K562 (cell line): ENCODE measurements at regions not wholly inside any gene's neighbourhood (a gene's known extent, or its start where the extent isn't known, plus 50 kb on each side); places are given as distances from the start of the nearest gene placed in this dataset.

Source experiments
- ATAC-seq: fragments of 200-7000 bp; cut with Tn5 transposase; 3 replicates; pipeline ENCODE4 v1.9.1; 2020; ENCODE audit warnings: moderate library complexity
- BruUV-seq: library from RNA; stranded (reverse); fragments of 400-500 nt; replicated peaks from 2 replicates; lab custom pipeline; 2021; lab: Mats Ljungman, UMichigan
- CTCF ChIA-PET: fragments of 300-600 bp; formaldehyde crosslinking; extraction: SDS; loops from one replicate; lab custom pipeline; 2021; ENCODE audit warnings: low intra/inter-chr PET ratio; lab: Yijun Ruan, JAX
- POLR2A ChIA-PET: fragments of 300-600, 350-650 bp; sonication (Branson Sonifier 250); formaldehyde crosslinking; extraction: SDS; loops from one replicate; lab custom pipeline; 2021; ENCODE audit warnings: antibody characterized with exemption, inconsistent platforms; lab: Yijun Ruan, JAX
- DNase-seq, 4 experiments: peaks; one replicate each; pipeline versions ENCODE4 v3.0.0 to v3.0.0-alpha.2; 2011 to 2018; ENCODE audit warnings: low spot score in 3 of 4, mixed read lengths in 3 of 4; ENCODE audit errors: extremely low read depth in 1 of 4
- FAIRE-seq: peaks from 2 replicates; lab custom pipeline; 2011; peaks lifted over from hg19 to GRCh38; lab: Jason Lieb, UNC
- H2AFZ ChIP-seq: 2 replicates; pipeline ENCODE4 v1.6.0; 2011; ENCODE audit warnings: low read depth, low read length, control low read depth, inconsistent platforms
- H3K27ac ChIP-seq: fragments of 200-600 bp; 3 replicates; pipeline ENCODE4 v1.8.0; 2011; ENCODE audit warnings: low read depth, mild to moderate bottlenecking, control low read depth, inconsistent platforms, low read length, moderate library complexity, mixed read lengths; ENCODE audit errors: extremely low read depth
- H3K27me3 ChIP-seq, 2 experiments: fragments of 300-600 bp in 1 of 2; 2 replicates in 1 of 2; 3 replicates in 1 of 2; pipeline versions ENCODE4 v1.6.0 to v1.8.0; 2011; ENCODE audit warnings: inconsistent platforms in 2 of 2, low read length in 2 of 2, mild to moderate bottlenecking in 1 of 2, mixed read lengths in 1 of 2, moderate library complexity in 1 of 2; ENCODE audit not compliant: control insufficient read depth in 2 of 2, insufficient read depth in 2 of 2
- H3K36me3 ChIP-seq: fragments of 300-600 bp; 3 replicates; pipeline ENCODE4 v1.8.0; 2011; ENCODE audit warnings: mild to moderate bottlenecking, low read length, inconsistent platforms; ENCODE audit not compliant: control insufficient read depth, insufficient read depth
- H3K4me1 ChIP-seq, 2 experiments: fragments of 200-600 bp in 1 of 2; replicated peaks in 1 of 2; 2 replicates in 1 of 2; 3 replicates in 1 of 2; pipeline versions ENCODE4 v1.5.1 to v1.8.0; 2011; ENCODE audit warnings: inconsistent platforms in 2 of 2, low read length in 2 of 2, mild to moderate bottlenecking in 1 of 2, mixed read lengths in 1 of 2, moderate library complexity in 1 of 2; ENCODE audit not compliant: control insufficient read depth in 2 of 2, insufficient read depth in 2 of 2
- H3K4me2 ChIP-seq: 2 replicates; pipeline ENCODE4 v1.6.1; 2011; ENCODE audit warnings: low read length, control low read depth, inconsistent platforms, mixed read lengths; ENCODE audit not compliant: insufficient read depth
- H3K4me3 ChIP-seq: fragments of 200-600 bp; sonication (generic), shearing (Covaris generic); 2 replicates; pipeline ENCODE4 v1.5.1; 2016; ENCODE audit warnings: control low read depth, inconsistent platforms
- H3K79me2 ChIP-seq: fragments of 200-600 bp; 3 replicates; pipeline ENCODE4 v1.8.0; 2011; ENCODE audit warnings: low read length, inconsistent platforms; ENCODE audit not compliant: control insufficient read depth, insufficient read depth
- H3K9ac ChIP-seq, 2 experiments: 2 replicates each; pipeline versions ENCODE4 v1.6.0 to v1.6.1; 2011; ENCODE audit warnings: low read depth in 2 of 2, low read length in 2 of 2, control low read depth in 1 of 2, inconsistent platforms in 1 of 2, mild to moderate bottlenecking in 1 of 2, mixed read lengths in 1 of 2; ENCODE audit not compliant: insufficient read depth in 1 of 2
- H3K9me1 ChIP-seq: one replicate; pipeline ENCODE4 v1.6.0; 2011; ENCODE audit warnings: inconsistent platforms, mild to moderate bottlenecking, low read length, moderate library complexity; ENCODE audit not compliant: control insufficient read depth, insufficient read depth
- H3K9me3 ChIP-seq: replicated peaks from 2 replicates; pipeline ENCODE4 v1.5.1; 2011; ENCODE audit warnings: low read depth, low read length, inconsistent platforms; ENCODE audit not compliant: control insufficient read depth, insufficient read depth
- H4K20me1 ChIP-seq: replicated peaks from 2 replicates; pipeline ENCODE4 v1.6.1; 2011; ENCODE audit warnings: low read length, inconsistent platforms, mixed read lengths; ENCODE audit not compliant: control insufficient read depth, insufficient read depth
- ADNP ChIP-seq: fragments of 200-800 bp; sonication (Bioruptor generic); IDR thresholded peaks from 2 replicates; pipeline ENCODE4 v1.6.1; 2016; ENCODE audit warnings: missing genetic modification characterization, missing compliant biosample characterization
- BHLHE40 ChIP-seq: IDR thresholded peaks from 2 replicates; pipeline ENCODE4 v1.6.1; 2011; ENCODE audit warnings: low read length, improper control_type of control experiment
- CREM ChIP-seq: IDR thresholded peaks from 2 replicates; pipeline ENCODE4 v1.6.1; 2014; ENCODE audit warnings: antibody characterized with exemption, low read depth
- GATAD2A ChIP-seq: fragments of 450-650 bp; IDR thresholded peaks from 2 replicates; pipeline ENCODE4 v1.6.1; 2017
- HSF4 ChIP-seq: fragments of 250-450 bp; sonication (Bioruptor Pico); IDR thresholded peaks from 2 replicates; pipeline ENCODE4 v2.1.2; 2022; ENCODE audit warnings: mild to moderate bottlenecking, moderate library complexity, borderline replicate concordance
- JUN ChIP-seq, 2 experiments: sonication (generic) in 1 of 2; formaldehyde crosslinking in 1 of 2; IDR thresholded peaks; 2 replicates each; pipeline versions ENCODE4 v1.6.1 to v1.8.0; 2012 to 2022; ENCODE audit warnings: borderline replicate concordance in 2 of 2, mild to moderate bottlenecking in 2 of 2, improper control_type of control experiment in 1 of 2, low read depth in 1 of 2, low read length in 1 of 2, missing genetic modification reagents in 1 of 2
- JUND ChIP-seq, 2 experiments: IDR thresholded peaks; 2 replicates in 1 of 2; 3 replicates in 1 of 2; pipeline ENCODE4 v1.6.1; 2011; ENCODE audit warnings: borderline replicate concordance in 2 of 2, low read depth in 2 of 2, low read length in 2 of 2, improper control_type of control experiment in 1 of 2, missing biosample characterization in 1 of 2, missing genetic modification characterization in 1 of 2, missing genetic modification reagents in 1 of 2
- KDM5B ChIP-seq: fragments of 200-600 bp; sonication (generic); IDR thresholded peaks from 2 replicates; pipeline ENCODE4 v1.6.1; 2012; ENCODE audit warnings: low read depth, mild to moderate bottlenecking, moderate library complexity, low read length, control low read depth, inconsistent platforms; ENCODE audit not compliant: insufficient replicate concordance
- MIER1 ChIP-seq: fragments of 450-650 bp; IDR thresholded peaks from 2 replicates; pipeline ENCODE4 v1.6.1; 2016; ENCODE audit warnings: antibody characterized with exemption, mild to moderate bottlenecking, low read depth
- MTA1 ChIP-seq: fragments of 450-650 bp; IDR thresholded peaks from 2 replicates; pipeline ENCODE4 v1.6.1; 2017; ENCODE audit warnings: borderline replicate concordance
- NCOR1 ChIP-seq: fragments of 450-650 bp; IDR thresholded peaks from 2 replicates; pipeline ENCODE4 v1.6.1; 2016; ENCODE audit warnings: mild to moderate bottlenecking, moderate library complexity
- PHF8 ChIP-seq: fragments of 200-600 bp; sonication (generic); IDR thresholded peaks from 2 replicates; pipeline ENCODE4 v1.6.1; 2012; ENCODE audit warnings: mixed run types, mild to moderate bottlenecking, inconsistent platforms, low read length, moderate library complexity, borderline replicate concordance
- SOX6 ChIP-seq: fragments of 450-650 bp; IDR thresholded peaks from 2 replicates; pipeline ENCODE4 v1.6.1; 2014; ENCODE audit warnings: mild to moderate bottlenecking
- ZNF217 ChIP-seq: sonication (generic); formaldehyde crosslinking; IDR thresholded peaks from 2 replicates; pipeline ENCODE4 v1.8.0; 2022; ENCODE audit warnings: mild to moderate bottlenecking, missing genetic modification reagents
- WGBS: fragments of 100-300 bp; shearing (Covaris generic); methylation state at CpG from one replicate; pipeline ENCODE4 v1.1.6; 2016; ENCODE audit warnings: low coverage, mixed read lengths; ENCODE audit not compliant: insufficient coverage; ENCODE audit errors: missing lambda C conversion rate; 5-methylcytosine and 5-hydroxymethylcytosine counted together
- in situ Hi-C: fragments of 300-500 bp; cut with MboI; formaldehyde crosslinking; loops from 4 replicates; pipeline ENCODE4 v1.15.0; 2018; ENCODE audit warnings: inconsistent platforms, mixed read lengths
- intact Hi-C: fragments of 100-400 bp; cut with micrococcal nuclease; formaldehyde crosslinking; loops from 2 replicates; pipeline ENCODE4 v1.14.2; 2022
- TF ChIP-seq, protein P1 (sequence below): IDR thresholded peaks from 2 replicates; pipeline ENCODE4 v1.6.1; 2014; ENCODE audit warnings: antibody characterized with exemption
- TF ChIP-seq, protein P2 (sequence below), 2 experiments: fragments of 450-650 bp in 1 of 2; IDR thresholded peaks; 2 replicates each; pipeline ENCODE4 v1.6.1; 2011 to 2017; ENCODE audit warnings: low read depth in 2 of 2, antibody characterized with exemption in 1 of 2, borderline replicate concordance in 1 of 2, low read length in 1 of 2, mild to moderate bottlenecking in 1 of 2, mixed read lengths in 1 of 2; ENCODE audit not compliant: control insufficient read depth in 1 of 2
- TF ChIP-seq, protein P3 (sequence below): sonication (generic); formaldehyde crosslinking; IDR thresholded peaks from 2 replicates; pipeline ENCODE4 v1.9.0; 2022; ENCODE audit warnings: mild to moderate bottlenecking, missing genetic modification reagents

DNA sequence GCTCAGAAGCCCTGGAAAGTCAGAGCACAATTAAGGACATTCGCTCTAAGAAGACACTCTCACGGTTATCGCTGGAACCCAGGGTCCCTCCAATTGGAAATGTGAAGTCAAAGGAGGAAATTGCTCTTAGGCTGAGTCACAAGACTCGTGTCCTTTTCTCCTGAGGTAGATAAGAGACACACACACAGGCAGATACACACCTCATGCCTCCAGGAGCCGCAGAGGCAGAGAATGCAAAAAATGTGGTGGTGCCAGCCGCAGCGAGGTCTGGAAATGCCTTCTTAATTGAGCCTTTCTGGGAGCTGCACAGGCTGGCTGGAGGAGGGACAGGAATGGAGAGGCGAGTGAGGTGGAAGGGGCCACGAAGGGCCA, 189.3 kb downstream of the OPA1 start:
- intact Hi-C loops: loop anchor here (2.0 to 10.0 kb wide), 2 partner anchors 117 to 293 kb away; no protein-coding TSS in a partner anchor
- Histone ChIP-seq H3K4me3 (no peak overlapping the region), H3K9me1 (no peaks in the 10 kb centered on the region), H3K9ac (peak overlapping the region; percentile 37 to 75), H3K27ac (no peak overlapping the region; the same call in 2 of the 3 replicates), H3K36me3 (no peaks in the 10 kb centered on the region), H3K4me1 (peaks cover 15 to 25% of the 10 kb centered on the region in 2 experiments; a peak in 4 of 5 replicates), H3K4me2 (peak overlapping the region; percentile 31; the same call in 1 of the 2 replicates), H3K9me3 (no peaks in the 10 kb centered on the region), H3K27me3 (no peaks in the 10 kb centered on the region), H2AFZ (peak overlapping the region; percentile 43), H4K20me1 (no peaks in the 10 kb centered on the region; the same call in 1 of the 2 replicates), H3K79me2 (no peaks in the 10 kb centered on the region)
- BruUV-seq: no TSS peak
- in situ Hi-C loops: no loop called here
- ChIA-PET POLR2A (interaction anchor here (0.6 to 2.2 kb wide), 4 partner anchors 217 to 359 kb away, joined by 3 to 17 read pairs (median 6); partner anchors contain the start of gene HES1), CTCF (interaction anchor here (1.1 to 1.6 kb wide), 3 partner anchors 355 to 622 kb away, joined by 5 to 6 read pairs (median 5); no protein-coding TSS in a partner anchor)
- peak in 2 of 4 experiments; percentile 53 to 78 for DNase-seq
- peak; percentile 67 for ATAC-seq
- WGBS: 10% methylated on average over 8 of the region's 9 CpGs
- FAIRE-seq: peak; percentile 74
- TF ChIP-seq NCOR1 (peak; percentile 49), ADNP (tag) (no peak), MIER1 (no peak), HSF4 (no peak), JUND (IDR thresholded peaks at IDR 0.05; ENCODE audit: borderline replicate concordance, low read depth, low read length) (peak; percentile 83), JUND (tag; IDR thresholded peaks at IDR 0.05; ENCODE audit: borderline replicate concordance, low read depth, low read length) (peak; percentile 82; the same call in 1 of the 3 replicates), SOX6 (peak; percentile 57), MTA1 (peak; percentile 45; the same call in 1 of the 2 replicates), CREM (0 out of 2 replicates have a peak, but pooled peaks have one; percentile 36), JUN (IDR thresholded peaks at IDR 0.05; ENCODE audit: borderline replicate concordance, low read depth, low read length) (peak; percentile 66), JUN (CRISPR knock-in tag; IDR thresholded peaks at IDR 0.05; ENCODE audit: borderline replicate concordance) (no peak), BHLHE40 (peak; percentile 77), PHF8 (no peak), ZNF217 (CRISPR knock-in tag) (no peak), KDM5B (no peak), GATAD2A (peak; percentile 47; the same call in 1 of the 2 replicates)
- TF ChIP-seq, protein P1, sequence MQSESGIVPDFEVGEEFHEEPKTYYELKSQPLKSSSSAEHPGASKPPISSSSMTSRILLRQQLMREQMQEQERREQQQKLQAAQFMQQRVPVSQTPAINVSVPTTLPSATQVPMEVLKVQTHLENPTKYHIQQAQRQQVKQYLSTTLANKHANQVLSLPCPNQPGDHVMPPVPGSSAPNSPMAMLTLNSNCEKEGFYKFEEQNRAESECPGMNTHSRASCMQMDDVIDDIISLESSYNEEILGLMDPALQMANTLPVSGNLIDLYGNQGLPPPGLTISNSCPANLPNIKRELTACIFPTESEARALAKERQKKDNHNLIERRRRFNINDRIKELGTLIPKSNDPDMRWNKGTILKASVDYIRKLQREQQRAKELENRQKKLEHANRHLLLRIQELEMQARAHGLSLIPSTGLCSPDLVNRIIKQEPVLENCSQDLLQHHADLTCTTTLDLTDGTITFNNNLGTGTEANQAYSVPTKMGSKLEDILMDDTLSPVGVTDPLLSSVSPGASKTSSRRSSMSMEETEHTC: peak; percentile 92
- TF ChIP-seq, protein P2, sequence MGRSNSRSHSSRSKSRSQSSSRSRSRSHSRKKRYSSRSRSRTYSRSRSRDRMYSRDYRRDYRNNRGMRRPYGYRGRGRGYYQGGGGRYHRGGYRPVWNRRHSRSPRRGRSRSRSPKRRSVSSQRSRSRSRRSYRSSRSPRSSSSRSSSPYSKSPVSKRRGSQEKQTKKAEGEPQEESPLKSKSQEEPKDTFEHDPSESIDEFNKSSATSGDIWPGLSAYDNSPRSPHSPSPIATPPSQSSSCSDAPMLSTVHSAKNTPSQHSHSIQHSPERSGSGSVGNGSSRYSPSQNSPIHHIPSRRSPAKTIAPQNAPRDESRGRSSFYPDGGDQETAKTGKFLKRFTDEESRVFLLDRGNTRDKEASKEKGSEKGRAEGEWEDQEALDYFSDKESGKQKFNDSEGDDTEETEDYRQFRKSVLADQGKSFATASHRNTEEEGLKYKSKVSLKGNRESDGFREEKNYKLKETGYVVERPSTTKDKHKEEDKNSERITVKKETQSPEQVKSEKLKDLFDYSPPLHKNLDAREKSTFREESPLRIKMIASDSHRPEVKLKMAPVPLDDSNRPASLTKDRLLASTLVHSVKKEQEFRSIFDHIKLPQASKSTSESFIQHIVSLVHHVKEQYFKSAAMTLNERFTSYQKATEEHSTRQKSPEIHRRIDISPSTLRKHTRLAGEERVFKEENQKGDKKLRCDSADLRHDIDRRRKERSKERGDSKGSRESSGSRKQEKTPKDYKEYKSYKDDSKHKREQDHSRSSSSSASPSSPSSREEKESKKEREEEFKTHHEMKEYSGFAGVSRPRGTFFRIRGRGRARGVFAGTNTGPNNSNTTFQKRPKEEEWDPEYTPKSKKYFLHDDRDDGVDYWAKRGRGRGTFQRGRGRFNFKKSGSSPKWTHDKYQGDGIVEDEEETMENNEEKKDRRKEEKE (IDR thresholded peaks at IDR 0.05; ENCODE audit: borderline replicate concordance in 1 of 2, control insufficient read depth in 1 of 2, low read depth in 2 of 2, low read length in 1 of 2): no peak
- TF ChIP-seq, protein P3, sequence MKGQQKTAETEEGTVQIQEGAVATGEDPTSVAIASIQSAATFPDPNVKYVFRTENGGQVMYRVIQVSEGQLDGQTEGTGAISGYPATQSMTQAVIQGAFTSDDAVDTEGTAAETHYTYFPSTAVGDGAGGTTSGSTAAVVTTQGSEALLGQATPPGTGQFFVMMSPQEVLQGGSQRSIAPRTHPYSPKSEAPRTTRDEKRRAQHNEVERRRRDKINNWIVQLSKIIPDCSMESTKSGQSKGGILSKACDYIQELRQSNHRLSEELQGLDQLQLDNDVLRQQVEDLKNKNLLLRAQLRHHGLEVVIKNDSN (CRISPR knock-in tag): no peak
